Right lobe of liver (tissue), 4 donors: ENCODE measurements at regions not wholly inside any gene's neighbourhood (a gene's known extent, or its start where the extent isn't known, plus 50 kb on each side); places are given as distances from the start of the nearest gene placed in this dataset.

Experiments
- CTCF ChIP-seq, 4 donors: fragments of 200-600 bp in 3 of 4; fragments of 450-650 bp in 1 of 4; IDR thresholded peaks; one replicate each; pipeline versions ENCODE4 v1.5.1 to v1.8.0; 2016 to 2022; ENCODE audit warnings: antibody characterized with exemption in 4 of 4, mild to moderate bottlenecking in 2 of 4
- POLR2A ChIP-seq: fragments of 450-650 bp; IDR thresholded peaks from one replicate; pipeline ENCODE4 v1.6.1; 2017; ENCODE audit warnings: antibody characterized with exemption, mild to moderate bottlenecking
- donor health status: DM: no; HTN: no; CAD: no.
- donor health status: DM: no; HTN: no; CAD: no.
- donor health status: DM: no; HTN: yes; CAD: no.

GRCh38 chr1:244337839-244338238, 113.9 kb downstream of the ADSS2 start:
- TF ChIP-seq POLR2A (no peak), CTCF (IDR thresholded peaks at IDR 0.05) (no peak)
